Fibroblast of skin of abdomen (primary cell): ENCODE measurements at regions not wholly inside any gene's neighbourhood (a gene's known extent, or its start where the extent isn't known, plus 50 kb on each side); places are given as distances from the start of the nearest gene placed in this dataset.
A peak's percentile ranks its signal among the peaks of the same experiment; 100 is the strongest.

Experiments
- DNase-seq: peaks from one replicate; pipeline ENCODE4 v3.0.0-alpha.2; 2013

DNA sequence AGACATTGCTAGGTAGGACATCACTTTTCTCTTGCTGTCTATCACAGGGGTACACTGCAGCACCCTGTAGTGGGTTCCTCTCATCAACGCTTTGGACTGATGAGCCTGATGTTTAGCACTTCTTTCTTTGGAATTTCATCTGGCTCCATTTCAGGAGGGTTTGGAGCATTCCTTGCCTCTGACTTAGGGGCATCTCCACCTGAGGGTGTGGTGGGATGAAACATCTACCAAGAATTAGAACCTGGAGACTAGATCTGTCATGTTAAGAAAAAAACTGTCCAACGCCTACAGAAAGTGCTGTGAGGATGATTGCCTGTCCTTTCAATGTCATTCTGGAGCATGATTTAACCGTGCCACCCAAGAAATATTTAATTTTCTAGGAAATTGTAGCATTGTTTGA lies 648.4 kb downstream of the ETS1 start:
- no peak for DNase-seq

DNA sequence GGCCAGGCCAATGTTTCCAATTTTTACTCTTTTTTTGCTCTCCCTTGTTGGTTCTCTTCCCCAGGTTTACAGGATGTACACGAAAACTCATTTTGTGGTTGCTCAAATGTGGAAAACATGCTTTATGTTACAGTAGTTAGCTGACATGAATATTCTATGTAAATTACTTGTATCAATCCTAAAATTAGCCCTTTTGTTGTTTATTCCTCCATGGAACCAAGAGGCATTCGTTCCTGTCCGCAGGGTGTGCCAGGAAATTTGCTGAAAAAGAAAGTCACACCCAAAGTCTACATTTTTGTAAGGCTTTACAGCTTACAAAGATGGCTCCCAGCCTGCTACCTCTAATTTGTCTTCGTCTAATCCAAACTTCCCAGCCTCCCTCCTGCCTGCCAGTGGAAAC lies 652.3 kb downstream of the ETS1 start:
- DNase-seq: no peak

DNA sequence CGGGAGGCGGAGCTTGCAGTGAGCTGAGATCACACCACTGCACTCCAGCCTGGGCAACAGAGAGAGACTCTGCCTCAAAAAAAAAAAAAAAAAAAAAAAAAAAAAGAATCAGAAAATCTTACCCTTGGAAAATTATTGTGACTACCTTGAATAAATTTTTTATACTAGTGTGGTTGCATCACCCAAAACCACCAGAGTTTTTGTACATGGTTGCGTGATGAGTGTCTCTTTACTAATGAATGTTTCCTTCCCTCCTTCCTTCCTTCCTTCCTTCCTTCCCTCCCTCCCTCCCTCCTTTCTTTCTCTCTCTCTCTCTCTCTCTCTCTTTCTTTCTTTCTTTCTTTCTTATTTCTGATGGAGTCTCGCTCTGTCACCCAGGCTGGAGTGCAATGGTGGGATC lies 653.4 kb downstream of the ETS1 start:
- peak; percentile 5 for DNase-seq

- no peak for DNase-seq
Measured at GRCh38 chr11:127931803-127932202, 655.6 kb downstream of the ETS1 start.

DNA sequence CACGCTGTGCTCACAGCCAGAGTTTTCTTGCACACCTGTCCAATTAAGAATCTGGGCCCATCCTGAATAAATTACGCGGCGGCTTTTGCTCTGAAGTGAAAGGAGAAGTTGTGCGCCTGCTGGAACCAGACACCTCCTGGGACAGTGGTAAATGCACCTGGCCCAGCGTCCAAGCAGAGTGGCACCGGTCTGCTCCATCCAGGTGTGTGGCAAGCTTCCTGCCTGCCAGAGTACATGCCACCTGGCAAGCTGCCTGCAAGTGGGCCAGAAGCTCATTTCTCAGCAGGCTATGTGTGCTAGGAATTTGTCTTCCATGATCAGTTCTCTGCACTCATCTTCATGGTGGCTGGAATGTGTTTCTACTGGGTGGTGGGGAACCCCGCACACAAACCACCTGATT lies 660.6 kb downstream of the ETS1 start:
- no peak for DNase-seq

DNA sequence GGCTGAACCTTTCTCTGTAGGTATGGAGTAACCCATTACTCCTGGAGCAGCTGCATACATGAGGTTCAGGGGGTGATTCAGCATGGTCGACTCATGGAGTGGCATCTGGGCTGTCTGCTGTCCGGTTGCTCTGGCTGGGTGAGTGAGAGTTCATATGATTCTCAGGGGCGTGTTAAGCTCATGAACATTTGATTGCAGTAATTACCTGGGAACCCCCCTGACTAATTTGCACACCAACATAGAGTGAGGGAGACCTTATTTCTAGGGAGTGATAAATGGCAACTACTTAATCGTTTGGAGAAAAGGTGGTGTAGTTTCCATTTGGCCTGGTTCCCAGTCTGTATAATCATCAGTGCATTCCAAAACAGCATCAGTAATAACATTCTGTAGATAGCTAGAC lies 661.9 kb downstream of the ETS1 start:
- DNase-seq: peak; percentile 56

DNA sequence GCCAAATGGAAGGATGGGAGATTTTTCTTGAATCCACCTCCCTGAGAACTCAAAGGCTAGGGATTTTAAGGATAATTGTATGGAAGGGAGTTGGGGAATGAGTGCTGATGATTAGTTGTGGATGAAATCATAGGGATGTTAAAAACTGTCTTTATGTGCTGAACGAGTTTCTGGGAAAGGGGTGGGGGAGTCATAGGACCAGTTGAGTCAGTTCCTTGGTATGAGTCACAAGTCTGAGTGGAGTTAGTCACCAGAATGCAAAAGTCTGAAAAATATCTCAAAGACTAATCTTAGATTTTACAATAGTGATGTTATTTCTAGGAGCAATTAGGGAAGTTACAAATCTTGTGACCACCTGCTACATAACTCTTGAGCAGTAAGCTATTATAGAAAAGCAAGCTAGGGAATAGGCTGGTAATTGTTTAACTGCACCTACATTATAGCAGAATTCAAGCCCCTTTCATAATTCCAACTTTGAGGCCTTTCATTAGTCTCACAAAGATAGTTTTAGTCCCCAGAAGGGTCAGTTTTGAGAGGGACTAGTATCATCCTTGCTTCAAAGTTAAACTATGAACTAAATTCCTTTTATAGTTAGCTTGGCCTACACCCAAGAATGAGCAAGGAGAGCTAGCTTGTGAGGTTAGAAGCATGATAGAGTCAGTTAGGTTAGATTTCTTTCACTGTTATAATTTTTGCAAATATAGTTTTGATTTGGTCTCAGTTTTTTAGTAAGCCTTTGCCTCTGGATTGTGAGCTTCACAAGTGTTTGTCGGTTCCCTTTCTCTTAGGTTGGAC lies 668.0 kb downstream of the ETS1 start:
- peak; percentile 91 for DNase-seq

DNA sequence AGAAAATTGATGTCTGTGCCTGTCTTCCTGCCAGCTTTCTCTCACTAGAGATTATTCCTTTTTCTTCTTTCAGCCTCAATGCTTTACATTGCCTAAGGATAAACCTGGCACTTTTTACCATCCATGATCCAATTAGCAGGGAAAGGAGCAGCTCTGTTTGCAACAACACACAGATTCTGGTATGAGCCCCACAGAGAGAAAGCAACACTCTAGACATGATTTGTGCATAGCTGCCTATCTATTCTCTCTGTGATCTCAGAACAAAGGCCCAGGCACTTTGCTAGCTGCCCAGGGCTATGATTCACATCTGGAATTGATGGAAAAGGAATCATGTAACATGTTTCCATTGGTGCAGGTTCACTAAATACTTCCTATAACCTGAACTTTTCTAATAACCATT lies 685.0 kb downstream of the ETS1 start:
- DNase-seq: peak; percentile 13

GRCh38 chr11:127898422-127899365 lies 688.7 kb downstream of the ETS1 start:
- DNase-seq: no peak

DNA sequence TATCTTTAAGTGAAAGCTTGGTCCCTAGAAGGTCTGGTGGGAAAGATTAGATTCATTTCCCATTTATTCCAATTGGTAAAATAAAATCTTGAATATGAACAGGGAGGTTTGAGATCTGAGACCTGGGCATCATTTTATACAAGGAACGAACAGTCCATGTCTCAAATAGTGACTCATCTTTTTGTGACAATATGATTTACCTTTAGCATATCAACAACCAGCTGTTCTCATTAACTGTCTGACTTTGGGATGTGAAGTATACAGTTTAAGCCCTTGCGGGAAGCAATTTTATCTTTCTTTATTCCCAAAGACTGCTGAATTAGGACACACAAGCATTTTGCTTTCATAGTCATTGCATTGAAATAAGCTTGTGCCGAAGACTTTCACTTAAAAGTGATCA lies 691.6 kb downstream of the ETS1 start:
- DNase-seq: no peak

DNA sequence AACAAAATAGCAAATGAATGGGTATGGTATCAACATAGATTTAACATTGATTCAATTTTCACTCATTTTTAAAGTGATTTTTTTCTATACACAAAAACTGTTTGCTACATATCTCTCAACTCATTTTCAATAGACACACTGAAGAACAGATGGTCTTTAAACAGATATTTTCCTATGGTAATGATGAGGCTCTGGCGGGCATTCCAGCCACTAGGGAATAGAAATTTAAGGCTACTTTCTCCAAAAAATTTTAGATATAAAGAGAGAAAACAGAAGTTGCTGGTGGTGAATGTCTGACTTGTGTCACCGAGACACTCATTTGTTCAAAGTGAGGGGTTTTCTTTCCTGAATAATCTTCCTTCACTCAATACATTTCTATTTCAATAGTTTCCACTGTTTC lies 693.0 kb downstream of the ETS1 start:
- DNase-seq: no peak

DNA sequence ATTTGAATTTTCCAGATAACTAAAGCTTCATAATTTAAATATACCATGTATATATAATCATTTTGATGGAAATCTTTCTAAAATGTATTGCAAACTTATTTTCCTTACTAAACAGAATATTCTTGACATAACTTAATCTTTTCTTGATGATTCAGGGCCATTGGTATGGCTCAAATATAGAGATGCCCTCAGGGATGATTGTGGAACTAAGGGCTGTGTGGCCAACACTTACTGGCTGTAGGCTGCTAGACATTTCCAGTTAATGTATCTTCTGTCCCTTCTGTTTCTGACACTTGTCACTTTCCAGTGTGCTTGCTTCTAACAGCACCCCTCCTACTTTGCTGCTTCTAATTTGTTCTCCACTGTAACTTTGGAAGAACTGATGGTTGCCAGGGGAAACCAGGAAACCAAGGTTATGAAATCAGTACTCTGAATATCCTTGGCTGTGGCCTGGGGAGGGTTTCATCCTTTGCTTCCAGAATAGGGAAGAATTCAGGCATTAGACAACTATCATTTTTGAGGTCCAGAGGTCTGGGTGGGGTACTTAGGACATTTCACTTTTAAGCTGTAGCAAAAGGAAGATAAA lies 697.2 kb downstream of the ETS1 start:
- no peak for DNase-seq

GRCh38 chr11:127888386-127888785 lies 699.0 kb downstream of the ETS1 start:
- DNase-seq: no peak

DNA sequence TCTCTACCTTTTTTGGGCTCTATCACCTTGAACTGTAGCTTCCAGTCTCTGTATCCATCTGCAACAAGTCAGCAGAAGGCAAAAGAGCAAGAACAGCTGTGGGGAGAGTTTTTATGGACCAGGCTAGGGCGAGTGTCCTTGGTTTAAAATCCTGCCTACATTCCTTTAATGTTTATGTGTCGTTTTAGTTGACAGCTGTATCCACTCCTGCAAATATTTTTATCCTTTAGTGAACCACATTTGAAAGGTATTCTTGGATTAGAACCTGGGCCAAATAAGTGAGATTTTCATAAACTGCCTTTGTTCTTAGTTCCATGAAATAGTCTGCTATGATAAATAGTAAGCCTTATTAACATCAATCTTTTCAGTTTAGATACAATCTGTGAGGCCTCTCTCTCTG lies 712.2 kb downstream of the ETS1 start:
- peak; percentile 15 for DNase-seq

DNA sequence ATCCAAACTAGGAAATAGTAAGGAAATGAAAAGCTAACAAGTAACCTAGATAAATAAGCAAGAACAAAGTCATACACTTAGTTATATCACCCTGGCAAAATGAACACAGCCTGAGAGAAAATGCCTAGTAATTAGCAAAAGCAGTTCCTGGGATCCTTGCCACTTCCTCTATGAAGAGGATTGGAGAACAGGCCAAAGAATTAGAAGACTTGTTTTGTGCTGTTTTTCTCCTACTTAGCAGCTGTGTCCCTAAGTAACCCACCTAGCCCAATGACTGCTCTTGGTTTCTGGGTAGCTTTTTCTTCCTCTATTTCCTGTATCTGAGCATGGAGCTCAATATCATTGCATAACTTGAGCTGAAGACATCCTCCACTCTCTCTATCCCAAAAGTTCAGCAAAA lies 713.9 kb downstream of the ETS1 start:
- no peak for DNase-seq

- DNase-seq: no peak
Measured at GRCh38 chr11:127866109-127866508, 721.2 kb downstream of the ETS1 start.

DNA sequence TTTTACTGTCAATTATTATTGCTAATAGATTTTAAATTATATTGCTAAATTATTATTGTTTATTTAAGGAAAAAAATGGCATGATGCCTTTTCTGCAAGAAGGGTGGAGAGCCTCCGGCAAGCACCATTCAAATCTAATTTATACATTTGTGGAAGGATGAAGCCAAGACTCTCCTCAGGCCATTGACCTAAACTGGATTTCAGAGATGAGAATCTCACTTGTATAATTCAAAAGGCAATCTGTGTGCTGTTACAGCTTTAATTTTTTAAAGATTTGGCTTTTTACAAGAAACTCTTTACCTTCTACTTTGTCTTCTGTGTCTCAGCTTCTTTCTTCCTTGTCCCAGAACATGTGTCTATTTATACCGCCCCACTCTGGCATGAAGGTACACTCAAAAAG lies 722.5 kb downstream of the ETS1 start:
- no peak for DNase-seq

GRCh38 chr11:127862406-127862805 lies 725.0 kb downstream of the ETS1 start:
- DNase-seq: peak; percentile 27

DNA sequence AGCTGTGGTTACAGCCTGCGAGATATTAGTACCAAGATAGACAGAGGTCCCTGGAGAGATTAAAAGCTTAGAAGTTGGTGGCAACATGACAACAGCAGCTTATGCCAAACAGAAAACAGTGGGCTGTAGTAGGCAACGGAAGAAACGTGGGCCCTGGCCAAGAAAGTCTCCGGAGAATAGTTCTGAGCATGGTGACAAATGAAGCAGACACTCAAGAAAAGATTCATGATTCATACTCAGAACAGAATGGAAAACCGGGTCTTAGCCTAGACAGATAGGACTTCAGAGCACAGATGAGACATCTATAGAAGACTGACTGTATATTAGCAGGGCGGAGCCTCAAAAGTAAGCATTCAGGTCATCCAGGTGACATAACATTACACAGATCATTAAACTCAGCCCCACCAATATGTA lies 727.4 kb downstream of the ETS1 start:
- DNase-seq: no peak

DNA sequence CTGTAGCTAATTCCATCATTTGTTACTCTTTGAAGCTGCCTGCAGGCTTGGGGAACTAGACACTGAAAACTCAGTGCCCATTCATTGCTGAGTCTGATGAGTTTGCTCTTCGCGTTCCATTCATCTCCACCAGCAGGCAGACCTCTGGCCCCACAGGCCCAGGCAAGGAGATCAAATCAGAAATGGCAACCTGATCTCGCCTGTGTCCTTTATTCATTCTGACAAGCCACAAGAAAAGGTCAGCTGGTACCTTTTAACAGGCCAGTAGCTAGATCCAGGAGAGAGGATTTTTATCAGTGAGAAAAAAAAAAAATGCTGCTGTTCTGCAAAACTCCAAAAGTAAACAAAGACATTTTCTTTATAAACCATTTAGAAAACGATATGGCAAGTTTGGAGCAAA lies 742.5 kb downstream of the ETS1 start:
- no peak for DNase-seq

DNA sequence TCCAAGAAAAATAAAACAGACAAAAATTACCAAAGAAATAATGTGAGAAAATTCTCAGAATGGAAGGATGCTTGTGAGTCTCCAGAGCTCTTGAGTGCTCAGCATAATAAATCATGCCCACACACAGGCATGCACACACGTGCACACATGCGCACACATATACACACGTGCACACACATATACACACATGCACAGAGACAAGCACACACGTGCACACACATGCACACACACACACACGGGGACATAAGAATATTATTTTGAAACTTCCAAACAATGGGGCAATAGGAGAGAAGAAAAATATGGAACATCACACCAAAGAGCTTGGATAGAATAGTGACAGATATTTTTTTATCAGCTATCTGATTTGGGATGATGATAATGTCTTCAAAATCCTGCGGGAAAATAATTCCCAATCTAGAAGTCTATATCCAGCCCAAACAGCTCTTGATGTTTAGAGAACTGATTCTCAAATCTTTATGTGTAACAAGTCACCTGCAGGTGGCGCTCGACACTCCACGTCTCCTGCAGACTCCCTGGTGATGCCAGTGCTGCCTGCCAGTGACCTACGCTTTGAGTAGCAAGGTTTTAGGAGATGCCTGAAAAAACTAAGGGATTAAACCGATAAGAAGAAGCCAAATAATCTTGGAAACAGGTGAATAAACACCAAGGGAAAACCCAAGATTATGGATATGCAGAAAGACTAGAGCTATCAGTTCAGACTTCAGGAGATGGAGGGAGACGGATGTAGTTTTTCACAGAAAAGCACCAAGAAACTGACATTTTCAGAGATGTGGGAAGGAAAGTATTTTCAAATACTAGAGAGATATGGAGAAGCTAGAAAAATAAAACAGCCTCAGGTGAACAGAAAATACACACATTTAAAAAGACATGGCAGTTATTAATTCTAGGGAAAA lies 743.6 kb downstream of the ETS1 start:
- peak; percentile 67 for DNase-seq

DNA sequence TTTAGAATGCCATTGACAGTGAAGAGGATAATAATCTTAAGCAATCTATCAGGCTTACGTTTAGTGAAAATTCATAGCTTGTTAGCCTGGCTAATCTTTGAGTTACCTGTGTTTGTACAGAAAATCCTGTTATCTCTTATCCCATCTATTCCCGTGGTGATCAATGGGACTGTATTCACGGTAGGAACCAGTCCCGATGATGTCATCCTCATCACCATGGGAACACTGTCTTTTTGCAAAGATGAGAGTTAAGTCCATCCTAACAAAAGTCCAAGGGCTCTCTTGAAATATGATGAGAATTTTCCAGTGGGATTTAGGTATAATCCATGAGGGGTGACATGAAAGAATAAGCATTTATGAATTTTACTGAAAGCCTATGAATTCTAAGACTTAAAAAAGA lies 762.2 kb downstream of the ETS1 start:
- no peak for DNase-seq
